Calu3 (cell line): ENCODE measurements at regions not wholly inside any gene's neighbourhood (a gene's known extent, or its start where the extent isn't known, plus 50 kb on each side); places are given as distances from the start of the nearest gene placed in this dataset.

Source experiments
- BruUV-seq: library from RNA; stranded (reverse); fragments of 400-500 nt; replicated peaks from 2 replicates; lab custom pipeline; 2021; lab: Mats Ljungman, UMichigan
- CTCF ChIA-PET: fragments of 300-600 bp; sonication (Branson Sonifier 250); formaldehyde crosslinking; loops from one replicate; lab custom pipeline; 2022; ENCODE audit warnings: antibody characterized with exemption; lab: Charles Lee
- DNase-seq: peaks from one replicate; pipeline ENCODE4 v3.0.0; 2022
- H3K27ac Mint-ChIP-seq: one replicate; pipeline ENCODE4 v1.8.0; 2022; ENCODE audit warnings: mixed read lengths; ENCODE audit not compliant: unreplicated experiment
- H3K27me3 Mint-ChIP-seq: one replicate; pipeline ENCODE4 v1.8.0; 2022; ENCODE audit warnings: mixed read lengths; ENCODE audit not compliant: unreplicated experiment
- H3K36me3 Mint-ChIP-seq: one replicate; pipeline ENCODE4 v1.8.0; 2022; ENCODE audit warnings: mild to moderate bottlenecking, moderate library complexity, mixed read lengths; ENCODE audit not compliant: insufficient read depth, unreplicated experiment
- H3K4me1 Mint-ChIP-seq: one replicate; pipeline ENCODE4 v1.8.0; 2022; ENCODE audit warnings: mild to moderate bottlenecking, low read depth, mixed read lengths; ENCODE audit not compliant: unreplicated experiment
- H3K4me3 Mint-ChIP-seq: one replicate; pipeline ENCODE4 v1.8.0; 2022; ENCODE audit warnings: mild to moderate bottlenecking, low read depth, moderate library complexity, mixed read lengths; ENCODE audit not compliant: unreplicated experiment
- H3K9me3 Mint-ChIP-seq: one replicate; pipeline ENCODE4 v1.8.0; 2022; ENCODE audit warnings: low read depth, mixed read lengths; ENCODE audit not compliant: unreplicated experiment
- CTCF ChIP-seq: fragments of 200-600 bp; IDR thresholded peaks from one replicate; pipeline ENCODE4 v1.8.0; 2022; ENCODE audit warnings: antibody characterized with exemption; ENCODE audit not compliant: unreplicated experiment
- intact Hi-C: fragments of 100-400 bp; cut with micrococcal nuclease; formaldehyde crosslinking; loops from one replicate; pipeline ENCODE4 v1.10.0; 2022; ENCODE audit not compliant: unreplicated experiment

- no peak for TF ChIP-seq CTCF
- no peak overlapping the region for H3K4me3 Mint-ChIP-seq
- BruUV-seq: no TSS peak
- CTCF ChIA-PET: interaction anchor here (0.6 kb wide), 1 partner anchor 731 kb away, joined by 3 read pairs; no protein-coding TSS in a partner anchor
- no peak overlapping the region for H3K27ac Mint-ChIP-seq
- peaks cover 23% of the 10 kb centered on the region for H3K9me3 Mint-ChIP-seq
- H3K27me3 Mint-ChIP-seq: no peaks in the 10 kb centered on the region
- H3K4me1 Mint-ChIP-seq: no peaks in the 10 kb centered on the region
- intact Hi-C loops: no loop called here
- H3K36me3 Mint-ChIP-seq: no peaks in the 10 kb centered on the region
- DNase-seq: no peak
These were observed 307.5 kb downstream of the GALR1 start for GRCh38 chr18:77557046-77557587.

- no peak for TF ChIP-seq CTCF
- Mint-ChIP-seq H3K27me3 (no peaks in the 10 kb centered on the region), H3K27ac (no peak overlapping the region), H3K4me3 (no peak overlapping the region), H3K4me1 (no peaks in the 10 kb centered on the region), H3K9me3 (peaks cover 23% of the 10 kb centered on the region), H3K36me3 (no peaks in the 10 kb centered on the region)
- DNase-seq: no peak
- intact Hi-C loops: no loop called here
- no TSS peak for BruUV-seq
- CTCF ChIA-PET: no interaction called here
These were observed 309.7 kb downstream of the GALR1 start for GRCh38 chr18:77559274-77559910.

GRCh38 chr18:77560341-77560992 lies 310.8 kb downstream of the GALR1 start:
- TF ChIP-seq CTCF: no peak
- Mint-ChIP-seq H3K27ac (no peak overlapping the region), H3K4me1 (no peaks in the 10 kb centered on the region), H3K36me3 (no peaks in the 10 kb centered on the region), H3K27me3 (no peaks in the 10 kb centered on the region), H3K9me3 (peaks cover 20% of the 10 kb centered on the region), H3K4me3 (no peak overlapping the region)
- intact Hi-C loops: no loop called here
- CTCF ChIA-PET: no interaction called here
- no TSS peak for BruUV-seq
- DNase-seq: no peak

- DNase-seq: no peak
- Mint-ChIP-seq H3K4me1 (no peaks in the 10 kb centered on the region), H3K4me3 (no peak overlapping the region), H3K36me3 (no peaks in the 10 kb centered on the region), H3K27me3 (no peaks in the 10 kb centered on the region), H3K9me3 (peaks cover 22% of the 10 kb centered on the region), H3K27ac (no peak overlapping the region)
- TF ChIP-seq CTCF: no peak
- BruUV-seq: no TSS peak
- intact Hi-C loops: no loop called here
- CTCF ChIA-PET: no interaction called here
These were observed 317.0 kb downstream of the GALR1 start for GRCh38 chr18:77566604-77567003.
